ENCODE measurements at regions not wholly inside any gene's neighbourhood (a gene's known extent, or its start where the extent isn't known, plus 50 kb on each side); places are given as distances from the start of the nearest gene placed in this dataset.

- TF ChIP-seq CTCF (IDR thresholded peaks at IDR 0.05), result no peak
- no peak for TF ChIP-seq EZH2 (IDR thresholded peaks at IDR 0.05; ENCODE audit: borderline replicate concordance, insufficient read depth, low read depth, low read length, poor library complexity, severe bottlenecking)
Measured at GRCh38 chr11:70001246-70001645, 76.9 kb upstream of the ANO1 start.
